Cardiac fibroblast (primary cell): ENCODE measurements at regions not wholly inside any gene's neighbourhood (a gene's known extent, or its start where the extent isn't known, plus 50 kb on each side); places are given as distances from the start of the nearest gene placed in this dataset.

Source experiments
- DNase-seq, 2 donors: peaks; one replicate each; pipeline versions ENCODE4 v3.0.0 to v3.0.0-alpha.2; 2010; ENCODE audit warnings: low read depth in 2 of 2
- H3K4me3 ChIP-seq, 2 donors: replicated peaks in 1 of 2; 1 replicate in 1 of 2; 2 replicates in 1 of 2; pipeline ENCODE4 v1.5.1; 2011; ENCODE audit warnings: low read depth in 2 of 2, low read length in 2 of 2, mild to moderate bottlenecking in 2 of 2, moderate library complexity in 1 of 2
- TF ChIP-seq, protein P1 (sequence below): IDR thresholded peaks from one replicate; pipeline ENCODE4 v1.5.1; 2011; ENCODE audit warnings: low read depth, mild to moderate bottlenecking, low read length, inconsistent platforms

DNA sequence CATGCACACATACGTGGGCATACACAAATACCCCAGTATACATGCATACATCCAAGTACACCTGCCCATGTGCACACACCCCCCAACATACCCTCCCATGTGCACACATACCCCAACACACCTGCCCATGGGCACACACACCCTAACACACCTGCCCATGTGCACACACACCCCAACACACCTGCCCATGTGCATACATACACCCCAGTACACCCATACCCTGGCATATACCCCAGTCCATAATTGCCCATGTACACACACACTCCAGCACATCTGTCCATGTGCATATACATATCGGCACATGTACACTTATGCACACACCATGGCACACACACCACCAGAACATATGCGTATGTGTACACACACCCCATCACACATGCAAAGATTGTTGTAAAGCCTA is 475.2 kb downstream of the PREX1 start:
- no peak for DNase-seq
- no peak overlapping the region for H3K4me3 ChIP-seq
- TF ChIP-seq, protein P1, sequence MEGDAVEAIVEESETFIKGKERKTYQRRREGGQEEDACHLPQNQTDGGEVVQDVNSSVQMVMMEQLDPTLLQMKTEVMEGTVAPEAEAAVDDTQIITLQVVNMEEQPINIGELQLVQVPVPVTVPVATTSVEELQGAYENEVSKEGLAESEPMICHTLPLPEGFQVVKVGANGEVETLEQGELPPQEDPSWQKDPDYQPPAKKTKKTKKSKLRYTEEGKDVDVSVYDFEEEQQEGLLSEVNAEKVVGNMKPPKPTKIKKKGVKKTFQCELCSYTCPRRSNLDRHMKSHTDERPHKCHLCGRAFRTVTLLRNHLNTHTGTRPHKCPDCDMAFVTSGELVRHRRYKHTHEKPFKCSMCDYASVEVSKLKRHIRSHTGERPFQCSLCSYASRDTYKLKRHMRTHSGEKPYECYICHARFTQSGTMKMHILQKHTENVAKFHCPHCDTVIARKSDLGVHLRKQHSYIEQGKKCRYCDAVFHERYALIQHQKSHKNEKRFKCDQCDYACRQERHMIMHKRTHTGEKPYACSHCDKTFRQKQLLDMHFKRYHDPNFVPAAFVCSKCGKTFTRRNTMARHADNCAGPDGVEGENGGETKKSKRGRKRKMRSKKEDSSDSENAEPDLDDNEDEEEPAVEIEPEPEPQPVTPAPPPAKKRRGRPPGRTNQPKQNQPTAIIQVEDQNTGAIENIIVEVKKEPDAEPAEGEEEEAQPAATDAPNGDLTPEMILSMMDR, result no peak

DNA sequence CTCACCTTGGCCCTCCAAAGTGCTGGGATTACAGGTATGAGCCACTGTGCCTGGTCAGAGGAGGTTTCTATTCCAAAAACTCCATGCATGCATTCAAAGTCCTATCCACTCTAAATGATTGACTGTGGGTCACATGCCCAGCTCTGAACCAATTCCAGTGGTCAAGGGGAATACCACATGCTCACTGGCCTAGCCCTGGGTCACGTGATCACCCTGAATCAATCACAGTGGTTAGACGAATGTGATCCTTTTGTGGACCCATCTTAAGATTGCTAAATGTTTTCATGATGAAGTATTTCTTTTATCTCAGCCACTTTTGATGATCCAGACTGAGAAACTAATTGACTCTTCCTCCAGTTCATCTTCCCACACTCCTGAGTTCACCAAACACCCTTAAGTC is 475.8 kb downstream of the PREX1 start:
- no peak for DNase-seq
- no peak overlapping the region for H3K4me3 ChIP-seq
- TF ChIP-seq, protein P1, result no peak

DNA sequence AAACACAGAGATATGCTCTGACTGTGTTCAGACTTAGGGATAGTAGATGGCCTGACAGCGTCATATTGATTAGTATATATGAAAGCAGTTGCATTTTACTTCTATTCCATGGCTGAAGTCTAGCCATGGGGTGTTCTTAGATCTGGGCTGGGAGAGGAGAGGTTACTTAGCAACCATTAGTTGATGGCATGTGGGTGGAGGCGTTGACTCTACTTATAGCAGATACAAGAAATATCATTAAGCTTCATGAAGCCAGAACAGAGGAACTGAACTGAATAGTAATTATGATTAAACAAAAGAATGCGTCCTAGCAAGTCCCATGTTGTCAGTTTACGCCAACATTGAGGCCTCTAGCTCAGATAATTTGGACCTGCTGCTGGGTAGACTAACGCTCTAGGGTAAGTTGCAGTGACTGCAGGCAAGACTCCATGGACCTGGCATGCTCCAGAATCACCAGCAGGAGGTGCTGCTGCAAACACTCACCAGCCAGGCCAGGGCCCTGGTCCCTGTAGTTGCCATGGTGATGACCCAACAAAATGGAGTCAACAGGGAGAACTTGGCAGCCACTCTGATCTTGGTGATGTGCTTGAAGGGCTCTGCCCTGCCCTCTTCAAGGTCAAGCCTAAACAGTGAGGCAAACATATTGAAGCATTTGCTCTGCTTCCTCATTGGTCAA is 477.3 kb downstream of the PREX1 start:
- no peak for DNase-seq
- TF ChIP-seq, protein P1, result no peak
- H3K4me3 ChIP-seq, result no peak overlapping the region

DNA sequence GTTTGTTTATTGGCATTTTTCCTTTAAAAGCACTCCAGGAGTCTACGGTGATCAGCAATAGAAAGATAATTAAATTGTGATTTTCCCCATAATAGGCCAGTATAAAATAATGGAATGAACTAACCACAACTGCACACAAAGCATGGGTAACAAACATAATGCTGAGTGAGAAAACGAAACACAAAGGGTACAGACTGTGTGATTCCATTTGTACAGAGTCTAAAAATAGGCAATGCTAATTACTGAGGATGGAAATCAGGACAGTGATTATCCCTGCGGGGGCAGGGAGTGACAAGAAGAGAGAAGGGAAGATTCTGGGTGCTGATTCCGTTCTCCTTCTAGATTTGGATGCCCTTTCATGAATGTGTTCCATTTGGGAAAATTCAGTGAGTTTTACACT is 478.1 kb downstream of the PREX1 start:
- TF ChIP-seq, protein P1, result no peak

DNA sequence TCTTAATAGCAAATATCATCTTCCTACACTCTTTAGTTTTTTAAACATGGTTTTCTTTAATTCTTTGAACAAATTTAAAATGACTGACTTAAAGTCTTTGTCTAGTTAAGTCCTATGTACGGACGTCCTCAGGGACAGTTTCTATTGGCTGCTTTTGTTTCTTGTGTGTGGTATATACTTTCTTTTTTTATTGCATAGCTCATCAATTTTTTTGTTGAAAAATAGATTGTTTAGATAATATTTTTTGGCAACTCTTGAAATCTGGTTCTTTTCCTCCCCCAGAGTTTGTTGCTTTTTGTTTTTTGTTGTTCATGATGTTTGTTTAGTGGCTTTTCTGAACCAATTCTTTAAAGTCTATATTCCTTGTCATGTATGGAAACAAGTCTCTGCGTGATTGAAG is 479.8 kb downstream of the PREX1 start:
- no peak for DNase-seq
- H3K4me3 ChIP-seq, result no peak overlapping the region
- TF ChIP-seq, protein P1, result no peak

More for the DNA sequence above, 478.1 kb downstream of the PREX1 start:
- H3K4me3 ChIP-seq, result no peak overlapping the region
- no peak for DNase-seq

DNA sequence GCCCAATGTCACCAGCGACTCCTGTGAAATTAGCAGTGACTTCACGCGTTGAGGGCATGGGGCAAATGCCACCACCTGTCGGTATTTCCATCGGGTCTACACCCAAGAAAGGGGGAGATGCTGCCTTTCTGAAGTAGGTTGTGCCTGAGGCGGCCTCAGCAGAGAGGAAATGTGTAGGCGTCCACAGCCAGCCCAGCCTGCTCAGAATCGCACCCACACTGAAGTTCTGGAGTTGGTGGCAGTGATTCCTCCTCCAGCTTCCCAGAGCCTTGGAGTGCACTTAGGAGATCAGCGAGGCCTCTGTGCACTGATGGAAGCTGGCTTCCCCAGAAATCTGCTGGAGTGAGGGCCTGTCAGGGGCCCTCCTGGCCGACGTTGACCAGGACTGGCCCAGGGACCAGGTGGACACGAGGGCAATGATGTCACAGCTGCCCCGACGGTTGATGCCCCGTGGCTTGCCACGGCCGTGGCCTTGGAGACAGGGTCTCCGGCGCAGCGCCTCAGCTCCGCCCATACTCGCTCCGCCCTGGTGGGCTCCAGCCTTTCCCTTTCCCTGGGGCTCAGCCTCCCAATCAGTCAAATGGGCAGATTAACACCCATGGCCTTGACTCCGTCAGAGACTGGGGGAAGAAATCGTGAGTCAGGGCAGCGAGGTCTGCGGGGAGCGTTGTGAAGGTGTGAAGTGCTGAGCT is 484.8 kb downstream of the PREX1 start:
- TF ChIP-seq, protein P1, result no peak
- no peak for DNase-seq
- H3K4me3 ChIP-seq, result no peak overlapping the region

DNA sequence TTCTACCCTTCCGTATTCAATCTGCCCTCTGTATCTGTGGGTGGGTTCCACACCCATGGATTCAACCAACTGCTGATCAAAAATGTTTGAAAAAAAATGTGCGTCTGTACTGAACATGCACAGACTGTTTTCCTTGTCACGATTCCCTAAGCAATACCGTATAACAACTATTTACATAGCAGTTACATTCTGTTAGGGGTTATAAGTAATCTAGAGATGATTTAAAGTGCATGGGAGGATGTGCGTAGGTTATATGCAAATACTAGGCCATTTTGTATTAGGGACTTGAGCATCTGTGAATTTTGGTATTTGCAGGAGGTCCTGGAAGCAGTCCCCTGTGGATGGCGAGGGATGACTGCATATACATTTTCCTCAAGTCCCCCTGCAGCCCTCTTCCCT is 486.9 kb downstream of the PREX1 start:
- TF ChIP-seq, protein P1, result no peak
- no peak for DNase-seq

More for the DNA sequence above, 486.9 kb downstream of the PREX1 start:
- H3K4me3 ChIP-seq, result no peak overlapping the region
